DND-41 (cell line): ENCODE measurements at regions not wholly inside any gene's neighbourhood (a gene's known extent, or its start where the extent isn't known, plus 50 kb on each side); places are given as distances from the start of the nearest gene placed in this dataset.

Experiments
- ATAC-seq: fragments of 200-7000 bp; cut with Tn5 transposase; 3 replicates; pipeline ENCODE4 v1.9.1; 2021; ENCODE audit warnings: low read depth; ENCODE audit not compliant: insufficient read depth
- DNase-seq: peaks from one replicate; pipeline ENCODE4 v3.0.0-alpha.2; 2020
- H2AFZ ChIP-seq: 2 replicates; pipeline ENCODE4 v1.6.0; 2012; ENCODE audit warnings: low read depth, low read length
- H3K27ac ChIP-seq: 2 replicates; pipeline ENCODE4 v1.5.1; 2012; ENCODE audit warnings: low read length, inconsistent platforms
- H3K27me3 ChIP-seq: fragments of 200-600 bp; sonication (generic); 2 replicates; pipeline ENCODE4 v1.6.0; 2012; ENCODE audit warnings: low read length, mild to moderate bottlenecking, inconsistent platforms; ENCODE audit not compliant: insufficient read depth, poor library complexity
- H3K36me3 ChIP-seq: 2 replicates; pipeline ENCODE4 v1.5.1; 2012; ENCODE audit warnings: low read length, inconsistent platforms; ENCODE audit not compliant: insufficient read depth
- H3K4me1 ChIP-seq: 2 replicates; pipeline ENCODE4 v1.5.1; 2012; ENCODE audit warnings: mild to moderate bottlenecking, low read length; ENCODE audit not compliant: insufficient read depth
- H3K4me2 ChIP-seq: 2 replicates; pipeline ENCODE4 v1.6.0; 2012; ENCODE audit warnings: mild to moderate bottlenecking, moderate library complexity, low read length, inconsistent platforms; ENCODE audit not compliant: insufficient read depth
- H3K4me3 ChIP-seq, 2 experiments: fragments of 200-600 bp in 1 of 2; shearing (Covaris generic) in 1 of 2; 2 replicates each; pipeline ENCODE4 v1.5.1; 2012 to 2016; ENCODE audit warnings: inconsistent platforms in 2 of 2, low read length in 2 of 2, mild to moderate bottlenecking in 2 of 2, low read depth in 1 of 2, moderate library complexity in 1 of 2
- H3K79me2 ChIP-seq: 2 replicates; pipeline ENCODE4 v1.6.0; 2012; ENCODE audit warnings: low read length, inconsistent platforms; ENCODE audit not compliant: insufficient read depth
- H3K9ac ChIP-seq: 2 replicates; pipeline ENCODE4 v1.6.0; 2012; ENCODE audit warnings: low read depth, mild to moderate bottlenecking, inconsistent platforms, low read length, moderate library complexity
- H3K9me3 ChIP-seq: 2 replicates; pipeline ENCODE4 v1.5.1; 2012; ENCODE audit warnings: low read length, moderate library complexity, mild to moderate bottlenecking, inconsistent platforms; ENCODE audit not compliant: insufficient read depth, severe bottlenecking
- H4K20me1 ChIP-seq: 2 replicates; pipeline ENCODE4 v1.6.0; 2012; ENCODE audit warnings: low read length; ENCODE audit not compliant: insufficient read depth
- EZH2 ChIP-seq: IDR thresholded peaks from 3 replicates; pipeline ENCODE4 v1.6.1; 2012; ENCODE audit warnings: borderline replicate concordance, low read depth, mild to moderate bottlenecking, moderate library complexity, low read length, inconsistent platforms; ENCODE audit not compliant: severe bottlenecking
- TF ChIP-seq, protein P1 (sequence below): IDR thresholded peaks from 2 replicates; pipeline ENCODE4 v1.5.1; 2012; ENCODE audit warnings: borderline replicate concordance, low read length, moderate library complexity, mild to moderate bottlenecking; ENCODE audit not compliant: poor library complexity, severe bottlenecking; ENCODE audit errors: extremely low read depth

DNA sequence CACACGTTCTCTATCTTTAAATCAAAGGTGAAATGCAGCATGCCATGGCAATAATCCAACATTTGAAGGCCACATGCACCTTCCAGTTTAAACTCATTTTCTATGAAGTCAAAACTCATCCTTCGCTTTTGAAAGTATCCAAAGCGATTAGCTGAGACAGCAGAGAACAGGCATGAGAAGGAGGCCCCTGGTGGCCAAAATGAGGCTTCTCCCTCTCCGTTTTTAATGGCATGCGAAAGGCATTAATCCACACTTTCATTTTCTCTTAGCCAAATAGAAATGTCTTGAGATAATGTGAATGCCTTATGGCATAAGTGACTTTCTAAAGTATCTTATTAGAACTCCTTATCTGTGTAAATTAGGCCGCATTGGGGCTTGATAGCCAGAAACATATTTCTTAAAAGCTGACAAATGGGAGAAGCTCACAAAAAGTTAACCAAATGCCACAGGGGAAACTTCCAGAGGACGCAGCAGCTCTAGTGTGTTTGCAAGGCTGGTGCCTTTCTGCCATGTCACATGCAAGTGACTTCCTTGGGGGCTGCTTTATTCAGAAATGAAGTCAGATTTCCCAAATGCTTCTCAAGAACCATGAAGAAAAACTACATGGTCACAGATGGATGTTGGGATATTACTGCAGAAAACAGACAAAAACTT lies 1189.6 kb downstream of the SORCS1 start:
- Histone ChIP-seq H2AFZ (no peak overlapping the region), H3K27me3 (no peaks in the 10 kb centered on the region), H3K9me3 (no peaks in the 10 kb centered on the region), H3K36me3 (no peaks in the 10 kb centered on the region), H4K20me1 (no peaks in the 10 kb centered on the region), H3K27ac (no peak overlapping the region), H3K4me2 (no peak overlapping the region), H3K79me2 (no peaks in the 10 kb centered on the region), H3K9ac (no peak overlapping the region), H3K4me3 (no peak overlapping the region), H3K4me1 (no peaks in the 10 kb centered on the region)
- no peak for ATAC-seq
- TF ChIP-seq EZH2, result no peak
- TF ChIP-seq, protein P1, sequence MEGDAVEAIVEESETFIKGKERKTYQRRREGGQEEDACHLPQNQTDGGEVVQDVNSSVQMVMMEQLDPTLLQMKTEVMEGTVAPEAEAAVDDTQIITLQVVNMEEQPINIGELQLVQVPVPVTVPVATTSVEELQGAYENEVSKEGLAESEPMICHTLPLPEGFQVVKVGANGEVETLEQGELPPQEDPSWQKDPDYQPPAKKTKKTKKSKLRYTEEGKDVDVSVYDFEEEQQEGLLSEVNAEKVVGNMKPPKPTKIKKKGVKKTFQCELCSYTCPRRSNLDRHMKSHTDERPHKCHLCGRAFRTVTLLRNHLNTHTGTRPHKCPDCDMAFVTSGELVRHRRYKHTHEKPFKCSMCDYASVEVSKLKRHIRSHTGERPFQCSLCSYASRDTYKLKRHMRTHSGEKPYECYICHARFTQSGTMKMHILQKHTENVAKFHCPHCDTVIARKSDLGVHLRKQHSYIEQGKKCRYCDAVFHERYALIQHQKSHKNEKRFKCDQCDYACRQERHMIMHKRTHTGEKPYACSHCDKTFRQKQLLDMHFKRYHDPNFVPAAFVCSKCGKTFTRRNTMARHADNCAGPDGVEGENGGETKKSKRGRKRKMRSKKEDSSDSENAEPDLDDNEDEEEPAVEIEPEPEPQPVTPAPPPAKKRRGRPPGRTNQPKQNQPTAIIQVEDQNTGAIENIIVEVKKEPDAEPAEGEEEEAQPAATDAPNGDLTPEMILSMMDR, result peak; percentile 17
- DNase-seq, result no peak

DNA sequence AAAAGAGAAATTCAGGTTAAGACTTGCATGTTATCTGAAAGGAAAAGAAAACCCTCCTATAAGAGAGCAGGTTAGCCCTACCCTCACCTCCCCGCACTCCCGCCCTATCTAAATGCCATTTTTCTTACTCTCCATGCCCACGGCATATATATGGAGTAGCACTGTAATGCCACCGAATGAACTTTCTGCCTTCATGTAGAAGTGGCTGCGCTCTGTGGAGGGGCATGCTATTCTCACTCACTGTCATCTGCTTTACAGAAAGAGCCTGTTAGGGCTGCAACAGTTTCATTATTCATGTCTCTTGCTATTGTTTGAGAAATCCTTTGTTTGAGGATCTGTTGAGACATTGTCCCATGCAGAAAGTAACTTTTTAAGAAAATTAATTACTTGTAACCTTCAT lies 1190.6 kb downstream of the SORCS1 start:
- DNase-seq (no peak), ATAC-seq (no peak)
- H3K4me2 ChIP-seq, result no peak overlapping the region
- H3K27ac ChIP-seq, result no peak overlapping the region
- H4K20me1 ChIP-seq, result no peaks in the 10 kb centered on the region
- TF ChIP-seq, protein P1, result no peak
- TF ChIP-seq EZH2, result no peak
- H3K4me3 ChIP-seq, result no peak overlapping the region
- no peaks in the 10 kb centered on the region for H3K79me2 ChIP-seq
- no peak overlapping the region for H2AFZ ChIP-seq
- no peaks in the 10 kb centered on the region for H3K4me1 ChIP-seq
- no peaks in the 10 kb centered on the region for H3K27me3 ChIP-seq
- H3K9ac ChIP-seq, result no peak overlapping the region
- H3K9me3 ChIP-seq, result no peaks in the 10 kb centered on the region
- no peaks in the 10 kb centered on the region for H3K36me3 ChIP-seq

GRCh38 chr10:105973360-105973759 lies 1191.1 kb downstream of the SORCS1 start:
- H3K9ac ChIP-seq, result no peak overlapping the region
- no peaks in the 10 kb centered on the region for H4K20me1 ChIP-seq
- DNase-seq (no peak), ATAC-seq (no peak)
- no peak for TF ChIP-seq EZH2
- TF ChIP-seq, protein P1, result no peak
- H2AFZ ChIP-seq, result no peak overlapping the region
- no peaks in the 10 kb centered on the region for H3K36me3 ChIP-seq
- H3K4me3 ChIP-seq, result no peak overlapping the region
- H3K79me2 ChIP-seq, result no peaks in the 10 kb centered on the region
- H3K4me2 ChIP-seq, result no peak overlapping the region
- H3K9me3 ChIP-seq, result no peaks in the 10 kb centered on the region
- no peaks in the 10 kb centered on the region for H3K4me1 ChIP-seq
- no peaks in the 10 kb centered on the region for H3K27me3 ChIP-seq
- no peak overlapping the region for H3K27ac ChIP-seq
